ENCODE measurements at regions not wholly inside any gene's neighbourhood (a gene's known extent, or its start where the extent isn't known, plus 50 kb on each side); places are given as distances from the start of the nearest gene placed in this dataset.
"Not testable (repeated sequence)": the region's sequence is repeated elsewhere in the genome, so short reads cannot be mapped to it uniquely, and the experiment has no call there.

GRCh38 chr17:63091909-63092308, 125.9 kb downstream of the TANC2 start:
- TF ChIP-seq, protein P1, sequence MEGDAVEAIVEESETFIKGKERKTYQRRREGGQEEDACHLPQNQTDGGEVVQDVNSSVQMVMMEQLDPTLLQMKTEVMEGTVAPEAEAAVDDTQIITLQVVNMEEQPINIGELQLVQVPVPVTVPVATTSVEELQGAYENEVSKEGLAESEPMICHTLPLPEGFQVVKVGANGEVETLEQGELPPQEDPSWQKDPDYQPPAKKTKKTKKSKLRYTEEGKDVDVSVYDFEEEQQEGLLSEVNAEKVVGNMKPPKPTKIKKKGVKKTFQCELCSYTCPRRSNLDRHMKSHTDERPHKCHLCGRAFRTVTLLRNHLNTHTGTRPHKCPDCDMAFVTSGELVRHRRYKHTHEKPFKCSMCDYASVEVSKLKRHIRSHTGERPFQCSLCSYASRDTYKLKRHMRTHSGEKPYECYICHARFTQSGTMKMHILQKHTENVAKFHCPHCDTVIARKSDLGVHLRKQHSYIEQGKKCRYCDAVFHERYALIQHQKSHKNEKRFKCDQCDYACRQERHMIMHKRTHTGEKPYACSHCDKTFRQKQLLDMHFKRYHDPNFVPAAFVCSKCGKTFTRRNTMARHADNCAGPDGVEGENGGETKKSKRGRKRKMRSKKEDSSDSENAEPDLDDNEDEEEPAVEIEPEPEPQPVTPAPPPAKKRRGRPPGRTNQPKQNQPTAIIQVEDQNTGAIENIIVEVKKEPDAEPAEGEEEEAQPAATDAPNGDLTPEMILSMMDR (IDR thresholded peaks at IDR 0.05) = not testable (repeated sequence)
- not testable (repeated sequence) for TF ChIP-seq POLR2A (IDR thresholded peaks at IDR 0.05)
